ENCODE measurements at regions not wholly inside any gene's neighbourhood (a gene's known extent, or its start where the extent isn't known, plus 50 kb on each side); places are given as distances from the start of the nearest gene placed in this dataset.

DNA sequence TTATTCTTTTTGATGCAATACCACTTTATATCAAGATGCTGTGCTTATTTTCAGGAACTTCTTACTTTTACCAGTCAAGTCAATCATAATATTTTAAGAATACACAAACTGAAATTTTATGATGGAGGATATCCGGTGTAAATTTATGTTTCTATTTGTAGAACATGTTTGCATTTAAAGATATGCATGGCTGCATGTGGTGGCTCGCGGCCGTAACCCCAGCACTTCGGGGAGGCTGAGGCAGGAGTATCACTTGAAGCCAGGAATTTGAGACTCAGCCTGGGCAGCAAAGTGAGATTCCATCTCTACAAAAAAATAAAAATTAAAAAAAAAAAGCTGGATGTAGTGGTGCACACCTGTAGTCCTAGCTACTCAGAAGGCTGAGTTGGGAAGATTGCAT, 73.5 kb upstream of the ALDH1A1 start:
- TF ChIP-seq, protein P1, sequence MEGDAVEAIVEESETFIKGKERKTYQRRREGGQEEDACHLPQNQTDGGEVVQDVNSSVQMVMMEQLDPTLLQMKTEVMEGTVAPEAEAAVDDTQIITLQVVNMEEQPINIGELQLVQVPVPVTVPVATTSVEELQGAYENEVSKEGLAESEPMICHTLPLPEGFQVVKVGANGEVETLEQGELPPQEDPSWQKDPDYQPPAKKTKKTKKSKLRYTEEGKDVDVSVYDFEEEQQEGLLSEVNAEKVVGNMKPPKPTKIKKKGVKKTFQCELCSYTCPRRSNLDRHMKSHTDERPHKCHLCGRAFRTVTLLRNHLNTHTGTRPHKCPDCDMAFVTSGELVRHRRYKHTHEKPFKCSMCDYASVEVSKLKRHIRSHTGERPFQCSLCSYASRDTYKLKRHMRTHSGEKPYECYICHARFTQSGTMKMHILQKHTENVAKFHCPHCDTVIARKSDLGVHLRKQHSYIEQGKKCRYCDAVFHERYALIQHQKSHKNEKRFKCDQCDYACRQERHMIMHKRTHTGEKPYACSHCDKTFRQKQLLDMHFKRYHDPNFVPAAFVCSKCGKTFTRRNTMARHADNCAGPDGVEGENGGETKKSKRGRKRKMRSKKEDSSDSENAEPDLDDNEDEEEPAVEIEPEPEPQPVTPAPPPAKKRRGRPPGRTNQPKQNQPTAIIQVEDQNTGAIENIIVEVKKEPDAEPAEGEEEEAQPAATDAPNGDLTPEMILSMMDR (conservative IDR thresholded peaks at IDR 0.05 in 1 of 2, IDR thresholded peaks at IDR 0.05 in 1 of 2; ENCODE audit: extremely low read depth in 1 of 2, insufficient read depth in 1 of 2, low read depth in 1 of 2, low read length in 2 of 2) = no peak
- no peak for TF ChIP-seq EZH2 (IDR thresholded peaks at IDR 0.05; ENCODE audit: borderline replicate concordance, low read length)
